Activated CD8-positive, alpha-beta memory T cell treated with anti-CD3 and anti-CD28 coated beads, Interleukin-2, amount 50 U/mL, for 24 hours (primary cell): ENCODE measurements at regions not wholly inside any gene's neighbourhood (a gene's known extent, or its start where the extent isn't known, plus 50 kb on each side); places are given as distances from the start of the nearest gene placed in this dataset.
"Not testable (repeated sequence)": the region's sequence is repeated elsewhere in the genome, so short reads cannot be mapped to it uniquely, and the experiment has no call there.

Experiments
- DNase-seq: peaks from one replicate; pipeline ENCODE4 v3.0.0-alpha.2; 2020; ENCODE audit errors: extremely low read depth

DNA sequence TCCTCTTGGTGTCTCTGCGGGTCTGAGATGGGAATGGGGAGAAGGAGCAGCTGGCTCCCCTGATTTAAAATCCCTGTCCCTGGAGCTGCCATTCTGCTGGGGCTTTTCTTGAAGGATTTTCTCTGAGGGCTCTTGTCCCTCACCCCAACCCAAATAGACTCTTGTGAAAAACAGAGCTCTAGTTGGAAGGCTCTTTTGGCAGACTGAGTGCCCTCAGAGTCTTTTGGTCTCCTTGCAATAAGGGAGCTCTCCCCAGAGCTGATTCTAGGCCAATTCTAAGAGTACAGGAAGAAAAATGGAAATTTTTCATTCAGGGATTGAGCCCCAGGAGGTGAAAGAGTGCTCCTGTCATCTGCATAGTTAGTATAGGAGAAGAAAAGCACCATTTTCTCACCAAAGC is 238.3 kb downstream of the COG6 start:
- DNase-seq: no peak

DNA sequence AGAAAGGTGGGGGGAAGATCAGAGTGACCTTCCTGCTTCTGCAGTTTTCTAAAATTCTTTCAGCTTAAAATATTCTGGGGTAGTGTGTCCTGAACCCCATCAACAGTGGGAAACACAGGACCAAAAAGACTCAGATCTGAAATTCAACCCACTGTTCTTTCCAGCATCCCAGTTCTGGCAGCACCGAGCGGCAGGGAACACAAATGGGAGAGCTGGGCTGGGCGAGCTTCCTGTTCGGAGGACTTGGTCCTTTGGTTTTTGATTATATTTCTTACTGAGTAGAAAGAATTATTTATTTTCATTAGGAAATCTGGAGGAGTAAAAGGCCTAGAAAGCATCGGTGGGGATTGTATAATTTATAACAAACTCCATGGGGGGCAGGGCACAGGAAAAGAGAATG is 239.1 kb downstream of the COG6 start:
- no peak for DNase-seq

DNA sequence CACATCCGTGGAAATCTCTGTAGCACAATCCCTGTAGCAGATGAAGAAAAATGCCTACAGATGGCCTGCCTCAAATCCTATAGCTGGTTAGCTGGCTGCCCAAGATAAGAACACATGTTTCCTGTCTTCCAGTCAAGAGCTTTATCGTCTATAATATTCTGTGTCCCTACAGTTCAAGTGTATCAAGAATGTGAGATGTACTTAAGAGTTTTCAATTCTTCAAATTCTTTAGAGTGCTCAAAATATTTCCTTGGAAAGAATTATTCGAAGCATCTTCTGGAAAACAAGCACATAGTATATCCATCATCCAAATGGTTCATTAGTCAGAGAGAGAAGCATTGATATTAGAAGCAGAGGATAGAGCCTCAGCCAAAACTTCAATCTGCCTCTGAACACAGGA is 239.8 kb downstream of the COG6 start:
- DNase-seq: no peak

DNA sequence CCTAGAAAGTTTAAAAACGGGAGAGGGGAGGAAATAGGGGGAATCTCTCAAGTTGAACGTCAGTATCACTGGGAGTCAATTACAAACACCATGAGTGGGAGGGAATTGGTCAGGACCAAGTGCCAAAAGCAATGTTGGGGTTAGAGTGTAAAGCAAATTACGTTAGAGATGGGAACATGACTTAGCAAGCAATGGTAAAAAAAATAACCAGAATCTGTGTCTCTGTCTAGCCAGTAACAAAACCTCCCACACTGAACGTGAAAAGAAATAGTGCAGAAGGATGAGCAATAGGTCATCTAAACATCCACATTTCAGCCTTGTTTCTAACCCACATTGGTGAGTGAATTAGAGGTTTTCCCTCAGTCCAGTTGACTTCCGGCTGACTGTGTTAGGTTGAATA is 242.2 kb downstream of the COG6 start:
- DNase-seq: no peak

DNA sequence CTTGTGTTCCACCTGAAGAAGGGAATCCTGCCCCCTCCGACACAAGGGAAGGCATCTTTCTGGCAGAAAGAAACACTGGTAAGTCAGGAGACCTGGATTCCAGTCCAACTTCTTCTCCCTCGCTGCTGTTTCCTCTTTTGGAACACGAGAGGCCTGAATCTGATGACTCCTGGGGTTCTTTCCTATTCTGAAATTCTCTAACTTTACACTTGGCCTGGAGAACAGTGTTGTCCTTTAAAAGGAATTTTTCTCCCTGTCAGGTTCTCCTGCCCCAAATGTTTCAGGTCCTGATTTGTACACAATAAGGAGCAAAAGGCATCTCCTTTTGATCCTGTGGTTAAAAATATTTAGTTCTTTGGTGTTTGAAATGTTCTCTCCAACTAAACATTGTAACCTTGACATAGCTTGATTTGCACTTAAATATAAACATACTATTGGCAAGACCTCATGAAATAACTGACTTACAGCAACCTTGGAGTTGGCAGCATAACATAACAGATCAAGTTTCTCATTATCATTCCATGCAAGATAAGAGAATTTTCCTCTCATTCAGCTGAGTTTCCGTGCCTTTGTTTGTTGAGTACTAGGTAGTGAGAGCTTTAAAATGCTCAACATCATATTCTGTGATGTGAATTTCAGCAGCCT is 244.8 kb downstream of the COG6 start:
- DNase-seq: no peak

DNA sequence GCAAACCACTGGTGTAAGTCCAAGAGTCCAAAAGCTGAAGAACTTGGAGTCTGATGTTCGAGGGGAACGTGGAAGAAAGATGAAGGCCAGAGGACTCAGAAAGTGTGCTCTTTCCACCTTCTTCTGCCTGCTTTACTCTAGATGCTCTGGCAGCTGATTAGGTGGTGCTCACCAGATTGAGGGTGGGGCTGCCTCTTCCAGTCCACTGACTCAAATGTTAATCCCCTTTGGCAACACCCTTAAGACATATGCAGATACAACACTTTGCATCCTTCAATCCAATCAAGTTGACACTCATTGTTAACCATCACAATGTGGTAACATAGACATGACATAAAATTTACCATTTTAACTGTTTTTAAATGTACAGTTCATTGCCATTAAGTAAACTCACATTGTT is 249.5 kb downstream of the COG6 start:
- no peak for DNase-seq

DNA sequence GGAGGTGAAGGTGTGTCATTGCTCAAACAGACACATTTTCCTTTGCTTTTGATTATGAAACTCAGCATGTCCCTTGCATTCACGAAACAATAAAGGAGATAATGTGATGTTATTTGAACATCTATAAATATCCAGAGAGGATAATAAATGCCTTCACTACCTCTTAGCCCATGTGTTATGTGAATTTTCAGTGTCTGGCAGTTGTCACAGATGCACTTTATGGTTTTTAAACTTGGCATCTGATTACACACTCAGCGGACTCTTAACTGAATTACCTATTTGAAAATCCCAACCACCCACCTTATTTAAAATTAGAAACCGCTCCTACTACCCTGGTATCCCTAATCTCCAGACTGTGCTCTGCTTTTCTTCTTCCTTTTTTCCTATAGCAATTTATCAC is 254.2 kb downstream of the COG6 start:
- no peak for DNase-seq

DNA sequence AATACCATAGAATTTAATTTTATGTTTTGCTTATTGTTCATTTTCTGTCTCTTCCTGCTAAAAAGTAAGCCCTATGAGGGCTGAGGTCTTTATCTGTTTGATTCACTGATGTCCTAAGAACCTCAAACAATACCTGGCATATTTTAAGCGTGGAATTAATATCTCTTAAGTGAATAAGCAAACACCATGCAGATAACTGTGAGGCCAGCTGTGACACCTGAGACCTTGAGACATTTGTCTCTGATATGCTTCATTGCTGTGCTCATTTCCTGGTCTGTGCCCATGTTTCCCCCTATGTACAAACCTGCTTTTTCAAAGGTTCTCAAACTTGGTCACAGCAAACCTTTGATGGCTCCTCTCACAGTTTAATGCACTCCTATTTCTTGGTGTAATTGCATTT is 254.6 kb downstream of the COG6 start:
- no peak for DNase-seq

DNA sequence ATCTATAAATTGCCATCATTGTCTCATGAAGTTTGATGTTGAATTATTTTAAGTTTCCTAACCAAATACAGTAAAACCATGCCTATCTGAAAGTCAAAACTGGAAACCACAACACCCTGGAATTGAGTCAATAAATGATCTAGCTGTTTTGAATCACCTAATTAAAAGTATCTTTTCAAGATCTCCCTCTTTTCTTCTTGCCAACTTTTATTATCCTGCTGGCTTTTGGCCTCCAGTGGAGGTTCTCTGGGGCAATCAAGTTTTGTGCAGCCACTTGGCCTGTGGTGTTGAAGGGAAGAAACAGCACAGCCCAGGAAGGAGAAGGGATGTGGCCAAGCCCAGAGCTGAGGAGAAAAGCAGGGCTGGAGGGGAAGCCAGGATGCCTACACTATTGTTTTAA is 255.4 kb downstream of the COG6 start:
- DNase-seq: no peak

DNA sequence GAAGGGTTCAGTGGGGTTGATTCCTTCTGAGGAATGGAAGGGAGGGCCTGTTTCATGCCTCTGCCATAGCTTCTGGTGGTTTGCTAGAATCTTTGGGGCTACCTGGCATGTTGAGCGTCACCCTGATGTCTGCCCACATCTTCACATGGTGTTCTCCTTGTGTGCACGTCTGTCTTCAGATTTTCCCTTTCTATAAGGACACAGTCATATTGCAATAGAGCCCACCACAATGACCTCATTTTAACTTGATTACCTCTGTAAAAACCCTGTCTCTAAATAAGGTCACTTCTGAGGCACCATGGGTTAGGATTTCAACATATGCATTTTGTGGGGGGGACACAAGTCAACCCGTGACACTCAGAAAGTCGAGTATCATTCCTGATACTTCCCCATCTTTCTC is 257.9 kb downstream of the COG6 start:
- DNase-seq: no peak

DNA sequence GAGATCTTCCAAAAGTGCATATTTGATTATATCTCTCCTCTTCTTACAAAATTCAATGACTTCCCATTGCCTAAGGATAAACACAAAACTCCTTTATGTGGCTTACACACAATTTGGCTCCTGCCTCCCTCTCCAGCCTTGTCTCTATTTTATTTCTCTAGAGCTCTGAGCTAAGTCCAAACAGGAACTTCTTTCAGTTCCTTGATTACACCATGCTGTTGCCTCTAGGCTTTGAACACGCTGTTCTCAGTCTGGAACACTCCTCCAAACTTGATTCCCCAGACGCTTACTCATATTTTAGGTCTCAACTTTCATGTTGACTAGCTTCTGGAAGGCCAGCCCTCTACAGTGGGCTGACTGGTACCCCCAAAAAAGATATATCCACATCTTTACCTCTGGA is 258.5 kb downstream of the COG6 start:
- DNase-seq: no peak

DNA sequence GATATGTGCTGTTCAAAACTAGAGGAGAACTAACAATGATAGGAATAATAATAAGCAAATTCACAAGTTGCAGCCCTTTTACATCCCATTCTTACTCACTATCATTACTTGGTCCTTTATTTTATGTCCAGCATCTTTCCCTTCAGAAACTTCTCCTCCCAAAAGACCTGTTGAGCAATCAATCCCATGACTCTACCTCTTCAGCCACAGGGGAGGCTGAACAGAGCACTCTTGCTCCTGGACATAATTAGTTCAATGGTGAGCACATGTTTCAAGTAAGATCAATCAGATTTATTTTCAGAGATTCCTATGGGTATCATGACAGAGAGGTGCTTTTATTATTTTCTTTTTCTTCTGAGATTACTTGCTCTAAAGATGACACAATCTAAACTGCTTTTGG is 260.0 kb downstream of the COG6 start:
- no peak for DNase-seq

DNA sequence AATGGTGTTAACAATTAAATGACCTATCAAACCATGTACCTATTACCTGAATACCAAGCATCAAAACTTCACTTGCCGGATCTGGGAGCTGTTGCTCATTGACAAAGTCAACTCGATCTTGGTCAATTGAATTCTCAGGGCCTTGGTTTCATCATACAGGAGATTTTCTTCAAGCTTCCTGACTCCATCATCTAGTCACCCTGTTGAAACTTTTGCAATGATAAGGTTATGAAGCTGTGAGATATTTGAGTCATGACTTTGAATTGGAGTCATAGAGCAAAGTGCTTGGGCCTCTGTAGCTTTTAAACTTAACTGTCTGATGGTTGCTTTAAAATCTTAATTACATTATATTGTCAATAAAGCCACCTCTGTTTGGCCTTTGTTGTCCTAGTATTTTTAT is 260.9 kb downstream of the COG6 start:
- DNase-seq: no peak

DNA sequence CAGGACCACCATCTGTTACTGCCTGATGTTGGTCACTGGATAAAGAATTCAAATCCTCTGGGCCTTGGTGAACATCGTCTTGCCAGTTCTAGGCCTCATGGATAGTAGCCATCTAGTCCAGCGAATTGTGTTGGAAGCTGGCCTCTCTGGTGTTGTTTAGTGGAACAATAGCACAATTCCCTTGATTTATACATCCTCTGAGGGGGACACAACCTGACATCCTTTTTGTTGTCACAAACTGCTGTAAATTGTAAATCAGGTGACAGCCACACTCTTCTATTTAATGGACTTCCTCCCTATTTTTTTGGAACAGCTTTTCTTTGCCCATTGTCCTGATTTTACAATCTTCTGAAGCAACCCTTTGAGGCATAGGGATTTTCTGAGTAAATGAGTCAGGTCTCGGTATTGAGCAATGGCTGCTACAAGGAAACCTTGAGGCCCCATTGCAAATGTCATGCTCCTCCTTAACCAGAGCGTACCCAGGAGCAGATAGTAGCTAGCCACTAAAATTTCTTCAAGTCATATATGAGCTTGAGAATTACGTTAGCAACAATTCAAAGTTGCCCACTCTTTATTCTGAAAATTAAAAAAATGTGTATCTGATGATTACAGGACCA is 263.3 kb downstream of the COG6 start:
- DNase-seq: no peak

DNA sequence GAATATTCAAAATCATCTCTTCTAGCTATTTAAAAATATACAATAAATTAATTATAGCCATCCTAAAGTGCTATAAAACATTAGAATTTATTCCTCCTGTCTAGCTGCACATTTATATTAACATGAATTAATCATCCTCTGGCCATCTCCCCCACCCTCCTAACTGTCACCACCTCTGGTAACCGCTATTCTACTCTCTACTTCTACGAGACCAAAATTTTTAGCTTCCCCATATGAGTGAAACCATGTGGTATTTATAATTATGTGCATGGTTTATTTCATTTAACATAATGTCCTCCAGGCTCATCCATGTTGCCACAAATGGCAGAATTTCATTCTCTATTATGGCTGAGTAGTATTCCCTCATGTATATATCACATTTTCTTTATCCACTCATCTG is 265.2 kb downstream of the COG6 start:
- DNase-seq: no peak

DNA sequence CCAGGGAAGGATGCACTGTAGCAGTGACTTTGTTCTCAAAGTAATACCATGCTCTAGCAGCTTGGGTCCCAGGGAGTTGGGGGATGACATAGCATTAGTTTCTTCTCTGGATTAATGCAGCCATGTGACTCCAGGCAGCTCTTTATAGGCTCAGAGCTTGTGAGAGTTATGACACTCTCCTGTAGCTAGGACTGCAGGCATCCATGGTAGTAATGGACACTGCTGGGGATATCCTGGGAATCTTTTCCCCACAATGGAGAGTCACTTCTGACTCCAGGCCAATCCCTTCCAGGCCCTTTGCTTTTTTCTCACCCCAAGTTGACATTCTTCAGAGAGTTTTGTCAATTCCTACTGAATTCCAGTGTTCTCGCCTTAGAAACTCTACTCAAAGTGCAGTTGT is 270.9 kb downstream of the COG6 start:
- no peak for DNase-seq

DNA sequence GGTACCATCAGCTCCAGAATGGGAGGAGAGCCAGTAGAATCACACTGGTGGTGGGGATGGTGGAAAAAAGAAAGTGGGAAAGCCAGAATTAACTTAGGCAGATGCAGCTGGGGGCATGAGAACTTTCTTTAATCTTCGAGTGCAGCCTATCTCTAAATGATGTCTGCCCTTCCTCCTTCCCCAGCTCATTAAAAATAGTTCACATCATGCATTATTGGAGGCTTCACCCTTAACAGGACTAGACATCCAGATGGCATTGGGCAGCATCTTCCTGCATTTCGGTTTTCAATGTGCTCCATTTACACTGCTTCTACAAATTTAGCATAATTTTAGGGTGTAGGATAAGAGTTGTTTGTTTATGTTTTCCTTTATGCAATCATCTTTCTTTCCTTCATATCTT is 272.8 kb downstream of the COG6 start:
- DNase-seq: no peak

DNA sequence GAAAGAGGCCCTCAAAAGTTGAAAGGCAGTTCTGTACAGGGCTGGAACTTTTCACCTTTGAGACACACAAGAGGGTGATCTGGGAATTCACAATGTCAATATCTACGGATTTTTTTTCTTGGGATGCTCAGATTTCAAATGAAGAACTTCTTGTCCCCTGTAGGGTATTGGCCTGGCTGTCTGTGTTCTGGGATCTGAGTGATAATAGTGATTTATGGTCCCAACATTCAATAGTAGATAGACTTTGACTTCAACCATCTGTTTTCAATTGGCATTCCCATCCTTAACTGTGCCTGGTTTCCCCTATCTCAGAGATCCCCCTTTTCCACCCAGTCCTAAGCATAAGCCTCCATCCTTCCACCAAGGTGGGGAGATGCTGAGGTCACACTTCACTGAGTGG is 274.1 kb downstream of the COG6 start:
- no peak for DNase-seq

DNA sequence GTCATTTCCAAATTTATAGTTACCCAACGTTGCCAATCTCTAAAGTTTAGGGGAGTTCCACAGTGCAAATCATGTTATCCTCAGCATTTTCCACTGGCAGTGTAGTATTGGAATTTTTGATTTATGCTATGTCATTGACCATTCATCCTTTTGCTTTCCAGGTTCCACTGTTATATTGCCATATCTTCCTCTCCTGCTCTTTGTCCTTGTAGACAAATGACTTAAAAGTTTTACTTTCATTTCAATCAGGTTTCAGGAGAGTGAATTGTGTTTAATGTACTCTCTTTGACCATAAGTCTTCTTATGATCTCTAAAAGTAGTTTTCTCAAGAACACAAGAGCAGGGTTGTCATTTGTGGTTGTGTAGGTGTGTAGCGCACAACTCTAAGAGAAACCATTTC is 274.6 kb downstream of the COG6 start:
- no peak for DNase-seq

DNA sequence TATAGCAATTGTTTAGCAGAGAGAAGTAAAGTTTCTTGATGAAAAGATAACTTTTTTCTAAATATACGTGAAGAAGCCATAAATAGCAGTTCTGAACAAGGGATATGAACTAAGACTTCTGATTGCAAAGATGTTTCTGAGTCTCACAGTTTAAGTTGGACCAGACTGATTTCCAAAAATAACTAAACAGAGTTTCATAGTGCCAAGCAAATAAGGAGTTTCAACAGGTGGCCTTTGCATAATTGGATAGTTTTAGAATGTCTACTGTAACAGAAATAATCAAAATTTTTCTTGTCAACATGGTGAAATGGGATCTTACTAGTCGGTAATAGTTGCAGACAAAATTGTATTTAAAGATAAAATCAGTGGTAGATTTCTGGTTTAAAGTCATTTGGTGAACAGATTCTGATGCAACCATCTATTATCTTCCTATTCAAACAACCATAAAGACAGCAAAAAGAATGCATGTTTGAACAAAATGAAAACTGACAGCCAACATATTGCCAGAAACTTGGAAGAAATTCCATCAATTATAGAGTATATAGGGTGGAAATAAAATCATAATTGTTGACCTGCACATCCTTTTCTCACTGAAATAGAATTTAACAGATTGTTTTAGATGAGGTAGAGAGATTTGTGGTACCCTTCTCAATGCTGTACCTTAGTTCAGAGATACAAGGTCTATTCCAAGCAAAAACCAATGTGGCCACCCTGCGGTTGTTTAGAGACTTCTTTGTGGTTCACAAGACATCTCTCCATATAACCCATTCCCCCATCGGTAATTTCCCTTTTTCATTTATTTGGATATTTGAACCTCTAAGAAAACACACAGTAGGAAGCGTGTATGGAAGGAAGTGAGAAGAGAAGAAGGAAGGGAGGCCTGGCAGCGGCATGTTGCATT is 275.3 kb downstream of the COG6 start:
- no peak for DNase-seq

DNA sequence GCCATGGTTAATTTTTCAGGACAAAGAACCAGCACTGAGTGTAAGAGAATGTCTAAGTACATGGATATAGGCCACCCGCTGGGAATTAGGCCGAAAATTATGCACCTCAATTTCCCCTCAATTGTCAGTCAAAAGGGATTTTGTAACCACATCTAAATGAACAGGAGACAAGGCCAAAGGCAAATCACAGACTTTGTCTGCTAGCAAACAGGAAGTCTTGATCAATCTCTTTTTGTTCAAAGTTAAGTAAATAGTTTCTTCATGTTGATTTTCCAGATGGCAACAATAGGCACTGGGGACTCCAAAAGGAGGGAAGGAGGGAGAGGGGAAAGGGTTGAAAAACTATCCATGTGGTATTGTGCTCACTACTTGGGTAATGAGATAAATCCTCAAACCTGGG is 276.0 kb downstream of the COG6 start:
- DNase-seq: no peak

DNA sequence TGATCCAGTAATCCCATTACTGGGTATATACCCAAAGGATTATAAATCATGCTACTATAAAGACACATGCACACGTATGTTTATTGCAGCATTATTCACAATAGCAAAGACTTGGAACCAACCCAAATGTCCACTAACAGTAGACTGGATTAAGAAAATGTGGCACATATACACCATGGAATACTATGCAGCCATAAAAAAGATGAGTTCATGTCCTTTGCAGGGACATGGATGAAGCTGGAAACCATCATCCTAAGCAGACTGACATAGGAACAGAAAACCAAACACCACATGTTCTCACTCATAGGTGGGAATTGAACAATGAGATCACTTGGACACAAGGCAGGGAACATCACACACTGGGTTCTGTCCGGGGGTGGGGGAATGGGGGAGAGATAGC is 277.1 kb downstream of the COG6 start:
- DNase-seq: not testable (repeated sequence)

DNA sequence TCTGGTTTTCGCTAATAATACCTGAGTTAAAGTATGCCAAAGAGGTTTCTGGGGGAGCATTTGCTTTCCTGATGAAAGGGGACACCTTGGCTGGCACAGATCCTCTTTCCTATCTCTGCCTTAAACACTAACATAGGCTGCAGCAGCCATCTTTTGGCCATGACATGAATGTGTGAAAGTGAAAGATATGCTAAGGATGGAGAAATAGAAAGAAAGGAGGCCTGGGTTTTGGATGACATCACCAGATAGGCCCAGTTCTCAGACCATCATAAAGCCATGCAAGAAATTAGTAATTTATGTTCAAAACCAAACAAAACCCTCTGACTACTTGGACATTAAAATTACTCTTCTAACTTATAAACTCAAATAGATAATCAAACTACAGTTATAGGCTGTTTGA is 279.7 kb downstream of the COG6 start:
- DNase-seq: no peak
